ENCODE measurements at regions not wholly inside any gene's neighbourhood (a gene's known extent, or its start where the extent isn't known, plus 50 kb on each side); places are given as distances from the start of the nearest gene placed in this dataset.
"Not testable (repeated sequence)": the region's sequence is repeated elsewhere in the genome, so short reads cannot be mapped to it uniquely, and the experiment has no call there.

DNA sequence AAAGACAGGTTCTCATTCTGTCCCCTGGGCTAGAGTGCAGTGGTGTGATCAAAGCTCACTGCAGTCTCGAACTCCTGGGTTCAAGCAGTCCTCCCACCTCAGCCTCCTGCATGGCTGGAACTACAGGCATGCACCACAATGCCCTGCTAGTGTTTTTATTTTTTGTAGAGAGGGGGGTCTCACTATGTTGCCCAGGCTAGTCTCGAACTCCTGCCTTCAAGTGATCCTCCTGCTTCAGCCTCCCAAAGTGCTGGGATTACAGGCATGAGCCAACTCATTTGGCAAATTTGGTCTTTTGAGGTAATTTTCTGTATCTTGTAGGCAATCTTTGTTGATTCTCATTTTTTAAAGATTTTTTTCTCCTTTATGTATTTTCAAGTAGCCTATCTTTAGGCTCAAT lies 205.7 kb downstream of the ZIC5 start:
- DNase-seq, result no peak

DNA sequence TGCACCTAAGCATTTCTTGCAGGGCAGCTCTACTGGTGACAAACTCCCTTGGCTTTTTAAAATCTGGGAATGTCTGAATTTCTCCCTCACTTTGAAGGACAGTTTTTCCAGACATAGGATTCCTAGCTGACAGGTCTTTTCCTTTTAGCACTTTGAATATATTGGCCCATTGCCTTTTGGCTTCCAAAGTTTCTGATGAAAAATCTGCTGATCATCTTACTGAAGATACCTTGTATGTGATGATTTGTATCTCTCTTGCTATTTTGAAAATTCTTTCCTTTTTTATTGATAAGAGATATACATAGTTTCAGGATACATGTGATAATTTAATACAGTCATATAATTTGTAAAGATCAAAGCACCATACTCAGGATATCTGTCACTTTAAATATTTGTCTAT lies 211.1 kb downstream of the ZIC5 start:
- no peak for DNase-seq

- no peak for DNase-seq
These were observed 212.4 kb downstream of the ZIC5 start for GRCh38 chr13:99759163-99759552.

GRCh38 chr13:99758460-99759162 lies 213.0 kb downstream of the ZIC5 start:
- DNase-seq, result no peak

DNA sequence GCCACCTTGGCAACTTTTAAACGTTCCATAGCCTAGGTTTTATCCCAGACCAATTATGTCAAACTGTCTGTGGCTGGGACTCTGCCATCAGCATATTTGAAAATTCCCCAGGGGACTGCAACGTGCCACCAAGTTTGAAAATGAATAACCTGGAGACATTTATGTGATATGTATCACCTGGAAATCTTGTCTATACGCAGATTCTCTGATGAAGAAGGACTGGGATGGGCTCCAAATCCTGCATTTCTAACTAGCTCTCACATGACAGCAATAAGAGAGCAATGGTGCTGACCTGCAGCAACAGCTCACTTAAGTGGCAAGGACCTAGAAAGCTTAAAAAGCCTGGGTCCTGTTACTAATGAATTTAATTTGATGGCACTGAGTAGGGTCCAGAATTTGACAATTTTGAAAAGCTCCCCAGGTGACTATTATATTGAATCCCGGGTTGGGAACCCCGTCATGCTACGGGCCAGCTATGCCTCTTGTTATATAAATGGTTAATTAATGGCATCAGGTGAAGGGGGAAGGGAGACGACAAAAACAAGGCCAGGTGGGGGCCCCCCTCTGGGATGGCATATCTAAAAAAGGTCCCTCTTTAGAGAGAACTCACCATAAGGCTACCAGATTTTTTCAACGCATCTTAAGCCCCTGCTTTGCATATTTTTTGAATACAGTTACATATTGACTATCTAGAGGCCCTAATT lies 213.7 kb downstream of the ZIC5 start:
- DNase-seq, result no peak

DNA sequence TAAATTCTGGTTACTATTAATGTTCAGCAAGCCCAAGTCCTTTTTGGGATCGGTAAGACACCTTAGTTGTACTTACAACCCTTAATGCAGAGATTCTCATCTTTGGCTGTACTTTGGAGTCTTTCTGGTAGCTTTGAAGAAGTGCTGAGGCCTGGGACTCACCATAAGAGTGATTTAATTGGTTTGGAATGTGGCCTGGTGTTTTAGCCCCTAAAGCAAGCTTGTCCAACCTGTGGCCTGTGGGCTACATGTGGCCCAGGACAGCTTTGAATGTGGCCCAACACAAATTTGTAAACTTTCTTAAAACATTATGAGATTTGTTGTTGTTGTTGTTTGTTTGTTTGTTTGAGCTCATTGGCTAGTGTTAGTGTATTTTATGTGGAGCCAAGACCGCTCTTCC lies 215.3 kb downstream of the ZIC5 start:
- no peak for DNase-seq

- DNase-seq, result not testable (repeated sequence)
These were observed 216.8 kb downstream of the ZIC5 start for GRCh38 chr13:99754750-99755149.

- no peak for DNase-seq
These were observed 219.2 kb downstream of the ZIC5 start for GRCh38 chr13:99752373-99752772.

GRCh38 chr13:99751517-99752199 lies 219.9 kb downstream of the ZIC5 start:
- DNase-seq, result no peak

DNA sequence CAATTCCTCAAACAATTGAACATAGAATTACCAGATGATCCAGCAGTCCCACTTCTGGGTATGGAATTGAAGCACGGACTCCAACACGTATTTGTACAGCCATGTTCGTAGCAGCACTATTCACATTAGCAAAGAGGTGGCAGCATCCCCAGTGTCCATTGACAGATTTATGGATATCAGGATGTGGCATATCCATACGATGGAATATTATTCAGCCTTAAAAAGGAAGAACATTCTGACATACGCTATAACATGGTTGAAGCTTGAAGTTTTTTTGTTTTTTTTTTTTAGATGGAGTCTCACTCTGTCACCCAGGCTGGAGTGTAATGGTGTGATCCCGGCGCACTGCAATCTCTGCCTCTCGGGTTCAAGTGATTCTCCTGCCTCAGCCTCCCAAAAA lies 220.6 kb downstream of the ZIC5 start:
- no peak for DNase-seq

DNA sequence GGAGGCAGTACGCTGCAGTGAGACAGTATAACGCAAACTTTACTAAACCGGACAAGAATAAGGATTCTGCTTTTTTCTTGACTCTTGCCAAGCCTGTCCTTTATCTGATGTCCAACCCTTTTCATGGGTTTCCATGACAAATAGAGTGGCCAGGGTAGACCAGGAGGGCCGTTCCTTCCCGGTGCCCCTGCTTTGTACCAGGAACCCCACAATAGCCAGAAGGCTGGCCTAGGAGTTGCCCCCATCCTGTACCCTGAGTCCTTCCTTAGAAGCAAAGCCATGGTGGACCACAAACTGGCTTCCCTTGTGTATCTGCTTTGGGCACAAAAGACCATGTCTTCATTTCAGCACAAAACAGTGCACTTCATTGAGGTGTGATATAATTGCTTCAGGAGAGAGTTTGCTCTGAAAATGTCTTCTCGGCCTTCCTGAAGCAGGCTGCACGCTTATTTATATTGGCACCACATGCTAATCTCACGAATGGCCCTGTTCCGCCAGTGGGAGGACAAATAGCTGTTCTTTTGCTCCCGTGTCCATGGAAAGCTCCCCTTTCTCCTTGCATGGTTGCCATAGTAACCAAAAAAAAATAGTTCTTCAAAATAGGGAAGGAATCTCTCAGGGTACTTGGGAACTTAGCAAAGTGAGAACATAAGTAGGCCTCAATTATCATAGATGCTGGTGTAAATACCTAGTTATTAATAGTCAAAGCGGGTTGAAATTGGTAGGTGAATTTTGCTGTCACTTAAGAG lies 222.1 kb downstream of the ZIC5 start:
- DNase-seq, result no peak

DNA sequence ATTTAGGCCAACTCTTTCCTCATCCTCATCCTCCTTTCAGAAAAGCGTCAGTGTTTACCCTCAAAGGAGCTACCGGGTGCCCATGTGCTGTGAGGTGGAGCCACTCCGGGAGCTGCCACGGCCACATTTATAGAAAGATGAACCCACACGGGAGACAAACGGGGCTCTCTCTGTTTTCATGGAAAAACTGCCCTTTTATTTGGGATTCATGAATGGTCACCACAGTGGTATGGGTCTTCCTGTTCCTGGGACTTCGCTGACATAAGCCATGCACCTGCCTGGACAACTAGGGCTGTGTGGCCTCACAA lies 224.2 kb downstream of the ZIC5 start:
- no peak for DNase-seq

DNA sequence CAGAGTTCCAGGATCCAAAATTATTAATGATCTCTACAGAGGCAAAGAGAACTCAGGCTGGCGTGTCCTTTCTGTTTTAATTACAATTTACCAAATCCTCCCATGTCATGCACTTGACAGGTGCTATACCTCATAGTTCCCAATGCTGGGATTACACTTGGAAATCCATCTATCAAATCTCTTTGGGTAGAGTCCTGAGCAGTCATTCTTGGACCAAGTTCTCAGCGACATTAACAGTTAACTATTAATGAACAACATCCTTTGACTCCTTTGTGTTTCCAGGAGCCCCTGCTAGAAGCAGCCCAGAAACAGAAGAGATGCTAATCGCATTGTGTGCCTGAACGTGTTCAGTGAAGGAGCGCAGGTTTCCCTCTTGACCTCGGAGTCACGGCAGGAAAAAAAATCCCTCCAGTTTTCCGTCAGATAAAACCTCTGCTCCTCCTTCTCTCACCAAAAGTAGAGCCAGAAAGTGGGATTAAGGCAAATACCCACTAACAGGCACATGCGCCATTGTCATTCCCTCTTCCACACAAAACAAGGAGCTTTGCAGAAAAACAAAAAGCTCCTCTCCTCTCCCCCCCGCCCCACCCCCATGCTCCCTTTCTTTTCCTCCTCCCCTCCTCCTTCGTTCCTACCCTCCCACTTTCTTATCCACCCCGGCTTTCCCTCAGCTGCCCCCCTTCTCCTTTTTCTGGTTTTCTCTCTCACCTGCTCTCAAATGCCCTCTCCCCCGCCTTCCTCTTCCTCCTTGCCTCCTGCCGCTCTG lies 224.7 kb downstream of the ZIC5 start:
- DNase-seq, result no peak

DNA sequence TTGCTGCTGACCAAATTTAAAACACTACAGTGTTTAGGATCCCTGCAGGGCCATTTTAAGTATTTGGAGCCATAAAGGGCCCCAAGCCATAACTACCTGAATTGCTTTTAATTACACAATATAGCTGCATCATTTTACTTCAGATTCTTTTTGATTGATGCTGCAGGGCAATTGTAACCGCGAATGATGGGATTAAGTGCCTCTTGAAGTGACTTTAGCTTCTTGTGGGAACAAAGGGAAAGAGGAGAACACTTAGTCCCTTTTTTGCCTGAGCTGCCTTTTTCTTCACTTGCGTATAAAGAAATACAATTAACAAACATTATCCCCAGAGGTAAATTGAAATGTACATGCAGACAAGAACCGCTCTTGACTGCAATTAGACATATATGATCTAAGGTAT lies 228.5 kb downstream of the ZIC5 start:
- DNase-seq, result no peak

DNA sequence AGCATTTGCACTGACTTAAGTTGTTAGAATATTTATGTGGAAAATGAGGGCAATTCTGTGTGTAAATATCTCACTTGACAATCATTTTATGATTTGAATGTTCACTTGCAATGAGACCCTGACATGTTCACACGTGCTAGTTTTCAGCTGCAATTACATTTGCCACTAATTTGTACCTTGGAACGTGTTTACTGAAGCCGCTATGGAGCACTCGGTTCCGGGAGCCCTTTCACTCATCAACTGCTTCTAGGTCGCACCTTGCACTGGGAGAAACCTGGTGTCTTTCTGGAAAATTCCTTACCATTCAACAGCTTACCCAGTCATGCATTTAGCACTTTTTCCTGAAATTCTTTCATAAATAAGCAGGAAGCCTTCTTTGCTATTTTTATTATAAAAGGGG lies 229.6 kb downstream of the ZIC5 start:
- DNase-seq, result no peak

- DNase-seq, result no peak
These were observed 231.2 kb downstream of the ZIC5 start for GRCh38 chr13:99740251-99740979.

DNA sequence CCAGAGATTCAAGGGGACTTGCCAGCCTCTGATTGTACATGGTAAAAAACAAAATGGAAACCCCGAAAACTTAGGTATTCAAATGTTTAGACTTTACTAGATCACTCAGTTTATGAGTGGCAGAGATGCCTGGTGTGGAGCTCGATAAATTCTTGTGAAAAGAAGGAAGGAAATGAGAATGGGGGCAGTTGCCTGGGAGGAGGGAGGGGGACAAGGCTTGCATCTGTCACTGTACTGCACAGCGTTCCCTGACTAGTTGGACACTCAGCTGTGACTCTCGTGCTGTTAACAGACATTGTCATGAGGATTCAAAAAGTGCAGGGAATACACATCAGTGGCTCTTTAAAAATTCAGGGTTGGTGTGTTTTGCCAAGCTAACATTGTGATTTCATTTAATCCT lies 232.9 kb downstream of the ZIC5 start:
- no peak for DNase-seq

- DNase-seq, result no peak
These were observed 233.9 kb downstream of the ZIC5 start for GRCh38 chr13:99737481-99738245.

- DNase-seq, result no peak
These were observed 235.0 kb downstream of the ZIC5 start for GRCh38 chr13:99736541-99736940.

- no peak for DNase-seq
These were observed 232.9 kb downstream of the TM9SF2 start for GRCh38 chr13:99734013-99734693.

- DNase-seq, result no peak
These were observed 232.1 kb downstream of the TM9SF2 start for GRCh38 chr13:99733346-99733745.
